Body of pancreas (tissue), 4 donors: ENCODE measurements at regions not wholly inside any gene's neighbourhood (a gene's known extent, or its start where the extent isn't known, plus 50 kb on each side); places are given as distances from the start of the nearest gene placed in this dataset.

Experiments
- POLR2A ChIP-seq, 3 donors: fragments of 450-650 bp; IDR thresholded peaks; one replicate each; pipeline ENCODE4 v1.6.1; 2016; ENCODE audit warnings: antibody characterized with exemption in 3 of 3, mild to moderate bottlenecking in 2 of 3
- TF ChIP-seq, protein P1 (sequence below), 7 experiments: fragments of 450-650 bp in 4 of 7; fragments of 200-600 bp in 3 of 7; sonication (generic) in 3 of 7; IDR thresholded peaks; one replicate each; pipeline ENCODE4 v1.5.1; 2016 to 2019; ENCODE audit warnings: antibody characterized with exemption in 7 of 7

DNA sequence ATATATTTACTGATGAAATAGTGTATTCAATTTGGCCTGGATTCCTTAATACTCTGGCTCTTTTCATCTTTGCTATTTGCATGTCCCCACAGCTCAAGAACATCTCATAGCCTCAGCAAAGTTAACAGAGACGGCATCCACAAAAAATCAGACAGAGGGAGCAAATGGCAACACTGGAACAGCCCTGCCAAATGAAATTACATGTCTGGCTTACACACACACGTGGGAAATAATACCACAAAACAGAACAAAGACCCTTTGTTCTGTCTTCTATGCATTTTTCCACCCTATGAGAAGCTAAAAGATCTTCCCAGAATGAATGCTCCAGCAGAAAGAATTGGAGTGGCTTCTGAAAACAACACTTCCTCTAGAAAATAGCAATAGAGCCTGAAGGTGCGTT lies 139.5 kb downstream of the ALOX5 start:
- TF ChIP-seq, protein P1, sequence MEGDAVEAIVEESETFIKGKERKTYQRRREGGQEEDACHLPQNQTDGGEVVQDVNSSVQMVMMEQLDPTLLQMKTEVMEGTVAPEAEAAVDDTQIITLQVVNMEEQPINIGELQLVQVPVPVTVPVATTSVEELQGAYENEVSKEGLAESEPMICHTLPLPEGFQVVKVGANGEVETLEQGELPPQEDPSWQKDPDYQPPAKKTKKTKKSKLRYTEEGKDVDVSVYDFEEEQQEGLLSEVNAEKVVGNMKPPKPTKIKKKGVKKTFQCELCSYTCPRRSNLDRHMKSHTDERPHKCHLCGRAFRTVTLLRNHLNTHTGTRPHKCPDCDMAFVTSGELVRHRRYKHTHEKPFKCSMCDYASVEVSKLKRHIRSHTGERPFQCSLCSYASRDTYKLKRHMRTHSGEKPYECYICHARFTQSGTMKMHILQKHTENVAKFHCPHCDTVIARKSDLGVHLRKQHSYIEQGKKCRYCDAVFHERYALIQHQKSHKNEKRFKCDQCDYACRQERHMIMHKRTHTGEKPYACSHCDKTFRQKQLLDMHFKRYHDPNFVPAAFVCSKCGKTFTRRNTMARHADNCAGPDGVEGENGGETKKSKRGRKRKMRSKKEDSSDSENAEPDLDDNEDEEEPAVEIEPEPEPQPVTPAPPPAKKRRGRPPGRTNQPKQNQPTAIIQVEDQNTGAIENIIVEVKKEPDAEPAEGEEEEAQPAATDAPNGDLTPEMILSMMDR (IDR thresholded peaks at IDR 0.05) = no peak
- TF ChIP-seq POLR2A (IDR thresholded peaks at IDR 0.05) = no peak
